Neuronal stem cell (in vitro differentiated cells): ENCODE measurements at regions not wholly inside any gene's neighbourhood (a gene's known extent, or its start where the extent isn't known, plus 50 kb on each side); places are given as distances from the start of the nearest gene placed in this dataset.
A peak's percentile ranks its signal among the peaks of the same experiment; 100 is the strongest.

Experiments
- DNase-seq: peaks from one replicate; pipeline ENCODE4 v3.0.0-alpha.2; 2013; ENCODE audit warnings: low spot score
- H2AFZ ChIP-seq: one replicate; pipeline ENCODE4 v1.6.1; 2013; ENCODE audit warnings: mild to moderate bottlenecking, low read length, inconsistent platforms
- H2AK5ac ChIP-seq: 2 replicates; pipeline ENCODE4 v1.6.1; 2013; ENCODE audit warnings: low read depth, mild to moderate bottlenecking, inconsistent platforms, low read length, moderate library complexity, mixed read lengths
- H2BK120ac ChIP-seq: 2 replicates; pipeline ENCODE4 v1.6.1; 2013; ENCODE audit warnings: low read depth, mild to moderate bottlenecking, inconsistent platforms, low read length, moderate library complexity, mixed read lengths
- H2BK12ac ChIP-seq: one replicate; pipeline ENCODE4 v1.6.1; 2013; ENCODE audit warnings: low read length, inconsistent platforms
- H2BK15ac ChIP-seq: 2 replicates; pipeline ENCODE4 v1.6.1; 2013; ENCODE audit warnings: mild to moderate bottlenecking, low read length, inconsistent platforms, mixed read lengths
- H2BK5ac ChIP-seq: one replicate; pipeline ENCODE4 v1.6.1; 2013; ENCODE audit warnings: inconsistent platforms, mild to moderate bottlenecking, low read length, moderate library complexity
- H3K14ac ChIP-seq: one replicate; pipeline ENCODE4 v1.6.1; 2013; ENCODE audit warnings: low read length, inconsistent platforms
- H3K18ac ChIP-seq: 2 replicates; pipeline ENCODE4 v1.6.1; 2013; ENCODE audit warnings: low read length, inconsistent platforms
- H3K23ac ChIP-seq: 2 replicates; pipeline ENCODE4 v1.6.1; 2013; ENCODE audit warnings: low read depth, mild to moderate bottlenecking, mixed read lengths, low read length, inconsistent platforms; ENCODE audit not compliant: poor library complexity
- H3K27ac ChIP-seq: replicated peaks from 3 replicates; pipeline ENCODE4 v1.5.1; 2013; ENCODE audit warnings: low read length, inconsistent platforms
- H3K27me3 ChIP-seq, 3 experiments: 2 replicates each; pipeline ENCODE4 v1.6.1; 2013; ENCODE audit warnings: low read length in 3 of 3, mild to moderate bottlenecking in 2 of 3, inconsistent platforms in 1 of 3, low read depth in 1 of 3, mixed read lengths in 1 of 3, moderate library complexity in 1 of 3; ENCODE audit not compliant: control insufficient read depth in 3 of 3, insufficient read depth in 3 of 3
- H3K36me3 ChIP-seq, 2 donors: replicated peaks in 1 of 2; 2 replicates each; pipeline ENCODE4 v1.6.1; 2013; ENCODE audit warnings: low read length in 2 of 2; ENCODE audit not compliant: control insufficient read depth in 2 of 2, insufficient read depth in 2 of 2
- H3K4ac ChIP-seq: 2 replicates; pipeline ENCODE4 v1.6.1; 2013; ENCODE audit warnings: inconsistent platforms, mild to moderate bottlenecking, low read length, moderate library complexity
- H3K4me1 ChIP-seq, 2 donors: 1 replicate in 1 of 2; 2 replicates in 1 of 2; pipeline ENCODE4 v1.6.1; 2013; ENCODE audit warnings: low read length in 2 of 2, low read depth in 1 of 2; ENCODE audit not compliant: control insufficient read depth in 2 of 2, insufficient read depth in 1 of 2
- H3K4me2 ChIP-seq: one replicate; pipeline ENCODE4 v1.6.1; 2013; ENCODE audit warnings: mild to moderate bottlenecking, low read length, inconsistent platforms; ENCODE audit not compliant: insufficient read depth, poor library complexity, severe bottlenecking
- H3K4me3 ChIP-seq, 2 donors: 2 replicates each; pipeline ENCODE4 v1.5.1; 2013; ENCODE audit warnings: low read length in 2 of 2, mild to moderate bottlenecking in 2 of 2, inconsistent platforms in 1 of 2, moderate library complexity in 1 of 2
- H3K79me1 ChIP-seq: one replicate; pipeline ENCODE4 v1.6.1; 2013; ENCODE audit warnings: low read depth, mild to moderate bottlenecking, inconsistent platforms, low read length, moderate library complexity
- H3K9ac ChIP-seq: one replicate; pipeline ENCODE4 v1.6.1; 2013; ENCODE audit warnings: mild to moderate bottlenecking, low read depth, low read length, inconsistent platforms; ENCODE audit not compliant: poor library complexity
- H3K9me3 ChIP-seq, 2 donors: replicated peaks in 1 of 2; 2 replicates each; pipeline versions ENCODE3 to v1.6.1; 2013; ENCODE audit warnings: low read length in 2 of 2, mild to moderate bottlenecking in 2 of 2, inconsistent platforms in 1 of 2, low read depth in 1 of 2, mixed read lengths in 1 of 2, moderate library complexity in 1 of 2; ENCODE audit not compliant: control insufficient read depth in 2 of 2, insufficient read depth in 1 of 2
- H4K8ac ChIP-seq: one replicate; pipeline ENCODE4 v1.6.1; 2013; ENCODE audit warnings: low read depth, mild to moderate bottlenecking, inconsistent platforms, low read length, moderate library complexity
- H4K91ac ChIP-seq: one replicate; pipeline ENCODE4 v1.6.1; 2013; ENCODE audit warnings: low read length, low read depth, mild to moderate bottlenecking, inconsistent platforms; ENCODE audit not compliant: poor library complexity
- WGBS, 2 donors: extraction: QIAGEN DNeasy Blood & Tissue Kit; methylation state at CpG; one replicate each; pipeline ENCODE4 v1.1.7; 2013; ENCODE audit warnings: missing lambda C conversion rate in 2 of 2, mixed read lengths in 1 of 2; ENCODE audit not compliant: insufficient read length in 2 of 2, insufficient replicate concordance in 1 of 2; ENCODE audit errors: extremely low coverage in 2 of 2; 5-methylcytosine and 5-hydroxymethylcytosine counted together

DNA sequence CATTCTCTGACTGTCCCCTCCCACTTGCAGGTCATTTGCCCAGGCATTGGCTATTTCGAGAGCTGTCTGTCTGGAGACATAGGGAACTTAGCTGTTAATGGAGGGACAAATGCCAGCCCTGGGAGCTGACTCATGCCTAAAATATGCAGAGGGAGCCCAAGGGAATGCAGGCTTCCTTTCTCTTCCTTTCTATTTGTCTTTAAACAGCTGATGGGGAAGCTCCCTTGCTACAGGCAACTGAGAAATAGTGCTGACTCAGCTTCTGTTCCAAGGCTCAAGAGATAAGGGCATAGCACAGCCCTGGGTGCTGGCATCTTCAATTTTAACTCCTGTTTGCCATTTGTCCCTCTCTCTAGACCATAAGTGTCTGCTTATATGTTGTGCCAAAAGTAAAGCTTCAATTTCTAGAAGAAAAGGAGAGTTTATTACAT, 82.7 kb upstream of the C1GALT1 start:
- Histone ChIP-seq H3K4me3 (no peak overlapping the region), H3K14ac (no peak overlapping the region)

DNA sequence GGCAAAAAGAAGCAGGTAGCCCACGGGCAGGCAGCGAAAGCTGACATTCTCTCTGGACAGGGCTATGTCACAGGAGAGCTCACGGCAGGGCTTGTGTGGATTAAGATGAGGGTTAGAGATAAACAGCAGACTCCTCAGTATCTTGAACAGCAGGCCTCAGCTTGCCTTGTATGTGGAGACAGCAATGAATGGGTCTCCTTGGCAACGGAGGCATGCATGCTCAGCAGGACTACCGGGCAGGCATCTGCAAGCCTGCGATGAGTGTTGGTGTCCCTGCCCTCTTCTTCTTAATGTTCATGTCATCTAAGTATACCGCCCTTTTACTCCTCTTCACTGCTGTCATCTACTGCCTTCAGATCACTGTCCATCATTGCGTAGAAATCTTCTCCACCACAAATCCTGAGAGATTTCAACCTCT, 81.9 kb upstream of the C1GALT1 start:
- Histone ChIP-seq H3K9ac (no peak overlapping the region), H3K27ac (peak overlapping the region; percentile 80), H3K18ac (peak overlapping the region; percentile 82), H2BK5ac (no peak overlapping the region), H2AFZ (peak overlapping the region; percentile 17), H3K36me3 (no peaks in the 10 kb centered on the region), H3K4me1 (peaks cover 16 to 19% of the 10 kb centered on the region in 2 donors), H4K91ac (no peak overlapping the region), H4K8ac (no peak overlapping the region), H2BK12ac (no peak overlapping the region), H3K79me1 (no peaks in the 10 kb centered on the region), H3K4me3 (no peak overlapping the region), H3K27me3 (no peaks in the 10 kb centered on the region), H2BK120ac (no peak overlapping the region), H3K23ac (no peak overlapping the region), H2AK5ac (no peak overlapping the region), H3K14ac (no peak overlapping the region), H3K4me2 (no peak overlapping the region), H3K4ac (no peak overlapping the region), H3K9me3 (no peaks in the 10 kb centered on the region), H2BK15ac (no peak overlapping the region)
- no CpG with 5 or more reads among the region's 8 CpGs for WGBS, 2 donors
- DNase-seq, result peak; percentile 41

More for the DNA sequence above, 82.7 kb upstream of the C1GALT1 start:
- Histone ChIP-seq H2BK120ac (no peak overlapping the region), H3K4me2 (no peak overlapping the region), H4K91ac (no peak overlapping the region), H3K9ac (no peak overlapping the region), H3K4me1 (peaks cover 15 to 19% of the 10 kb centered on the region in 2 donors), H2BK5ac (no peak overlapping the region), H2BK15ac (no peak overlapping the region), H2AFZ (peak overlapping the region; percentile 17), H3K9me3 (no peaks in the 10 kb centered on the region), H3K4ac (no peak overlapping the region), H4K8ac (no peak overlapping the region), H3K27ac (peak overlapping the region; percentile 74), H2BK12ac (no peak overlapping the region), H3K27me3 (no peaks in the 10 kb centered on the region), H3K18ac (no peak overlapping the region), H3K23ac (no peak overlapping the region), H2AK5ac (no peak overlapping the region), H3K36me3 (no peaks in the 10 kb centered on the region), H3K79me1 (no peaks in the 10 kb centered on the region)
- peak; percentile 88 for DNase-seq
- no CpG with 5 or more reads among the region's 1 CpG for WGBS, 2 donors

DNA sequence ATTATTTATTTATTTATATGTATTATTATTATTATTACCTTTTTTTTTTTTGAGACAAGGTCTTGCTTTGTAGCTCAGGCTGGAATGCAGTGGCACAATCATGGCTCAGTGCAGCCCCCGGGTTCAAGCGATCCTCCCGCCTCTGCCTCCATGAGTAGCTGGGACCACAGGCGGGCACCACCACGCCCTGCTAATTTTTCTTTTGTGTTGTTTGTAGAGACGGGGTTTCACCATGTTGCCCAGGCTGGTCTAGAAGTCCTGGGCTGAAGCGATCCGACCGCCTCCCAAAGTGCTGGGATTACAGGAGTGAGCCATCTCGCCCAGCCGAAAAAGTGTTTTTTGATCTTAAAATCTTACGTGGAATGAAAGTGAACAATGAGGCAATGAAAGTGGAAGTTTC, 79.4 kb upstream of the C1GALT1 start:
- H2AK5ac ChIP-seq, result no peak overlapping the region
- WGBS, 2 donors, result no CpG with 5 or more reads among the region's 12 CpGs
- peaks cover 17 to 19% of the 10 kb centered on the region in 2 donors for H3K4me1 ChIP-seq
- no peak overlapping the region for H3K23ac ChIP-seq
- H4K8ac ChIP-seq, result no peak overlapping the region
- H2BK5ac ChIP-seq, result no peak overlapping the region
- H3K27me3 ChIP-seq, result no peaks in the 10 kb centered on the region
- peak overlapping the region; percentile 50 for H2BK15ac ChIP-seq
- no peaks in the 10 kb centered on the region for H3K79me1 ChIP-seq
- no peak overlapping the region for H3K4ac ChIP-seq
- peak overlapping the region; percentile 46 for H4K91ac ChIP-seq
- no peak overlapping the region for H3K18ac ChIP-seq
- no peak overlapping the region for H3K27ac ChIP-seq
- H2BK12ac ChIP-seq, result no peak overlapping the region
- H3K14ac ChIP-seq, result no peak overlapping the region
- H2AFZ ChIP-seq, result no peak overlapping the region
- no peak overlapping the region for H2BK120ac ChIP-seq
- no peak overlapping the region for H3K4me3 ChIP-seq
- H3K4me2 ChIP-seq, result no peak overlapping the region
- no peaks in the 10 kb centered on the region for H3K36me3 ChIP-seq
- H3K9ac ChIP-seq, result no peak overlapping the region
- H3K9me3 ChIP-seq, result no peaks in the 10 kb centered on the region
- no peak for DNase-seq

DNA sequence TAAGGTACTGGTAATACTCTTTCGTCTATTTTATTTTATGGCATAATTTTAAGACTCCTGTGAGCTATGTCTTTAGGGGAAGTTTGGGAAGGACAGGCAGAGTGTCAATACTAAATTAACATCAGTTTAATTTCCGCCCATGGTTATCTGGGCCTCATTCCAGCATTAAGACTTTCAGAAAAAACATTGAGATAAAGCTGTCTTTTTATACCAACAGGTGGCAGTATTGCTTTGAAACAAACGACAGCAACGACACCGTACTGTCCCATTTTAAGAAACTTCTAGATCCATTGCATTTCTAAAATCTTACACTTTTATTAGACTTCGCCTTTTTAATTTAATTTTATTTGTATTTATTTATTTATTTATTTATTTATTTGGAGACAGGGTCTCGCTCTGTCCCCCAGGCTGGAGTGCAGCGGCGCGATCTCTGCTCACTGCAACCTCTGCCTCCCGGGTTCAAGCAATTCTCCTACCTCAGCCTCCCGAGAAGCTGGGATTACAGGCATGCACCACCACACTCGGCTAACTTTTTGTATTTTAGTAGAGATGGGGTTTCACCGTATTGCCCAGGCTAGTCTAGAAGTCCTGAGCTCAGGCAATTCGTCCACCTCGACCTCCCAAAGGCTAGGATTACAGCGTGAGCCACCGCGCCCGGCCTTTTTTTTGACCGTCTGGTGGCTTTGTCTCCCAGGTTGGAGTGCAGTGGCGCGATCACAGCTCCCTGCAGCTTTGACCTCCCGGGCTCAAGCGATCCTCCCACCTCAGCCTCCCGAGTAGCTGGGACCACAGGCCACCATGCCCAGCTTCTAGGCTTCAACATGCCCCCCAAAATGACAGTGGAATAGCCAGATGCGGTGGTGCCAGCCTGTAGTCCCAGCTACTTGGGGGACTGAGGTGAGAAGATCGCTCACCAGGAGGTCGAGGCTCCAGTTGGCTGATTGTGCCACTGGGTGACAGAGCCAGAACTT, 78.7 kb upstream of the C1GALT1 start:
- Histone ChIP-seq H3K36me3 (no peaks in the 10 kb centered on the region), H2AK5ac (peak overlapping the region; percentile 81), H4K91ac (no peak overlapping the region), H2BK5ac (no peak overlapping the region), H2BK15ac (peak overlapping the region; percentile 79), H3K4me2 (no peak overlapping the region), H3K14ac (no peak overlapping the region), H3K4ac (no peak overlapping the region), H4K8ac (no peak overlapping the region), H3K4me1 (peaks cover 16 to 19% of the 10 kb centered on the region in 2 donors), H3K4me3 (no peak overlapping the region), H3K27ac (no peak overlapping the region), H3K79me1 (no peaks in the 10 kb centered on the region), H2BK120ac (no peak overlapping the region), H3K9me3 (no peaks in the 10 kb centered on the region), H3K23ac (no peak overlapping the region), H2AFZ (no peak overlapping the region), H3K27me3 (no peaks in the 10 kb centered on the region), H3K18ac (no peak overlapping the region), H3K9ac (no peak overlapping the region), H2BK12ac (no peak overlapping the region)
- WGBS, 2 donors, result no CpG with 5 or more reads among the region's 29 CpGs
- DNase-seq, result no peak
